ENCODE measurements at regions not wholly inside any gene's neighbourhood (a gene's known extent, or its start where the extent isn't known, plus 50 kb on each side); places are given as distances from the start of the nearest gene placed in this dataset.
"Not testable (repeated sequence)": the region's sequence is repeated elsewhere in the genome, so short reads cannot be mapped to it uniquely, and the experiment has no call there.

GRCh38 chr16:31712064-31712540 lies 161.5 kb upstream of the ZNF267 start:
- no peak for DNase-seq (ENCODE audit: low read depth)
- Histone ChIP-seq H3K36me3 (ENCODE audit: control insufficient read depth, insufficient read depth, low read length, severe bottlenecking) (peaks cover 19% of the 10 kb centered on the region), H3K27me3 (replicated peaks; ENCODE audit: control insufficient read depth, insufficient read depth, low read length) (no peaks in the 10 kb centered on the region), H3K4me3 (ENCODE audit: low read length) (no peak overlapping the region), H3K4me1 (ENCODE audit: control insufficient read depth, insufficient read depth, low read length) (peaks cover 8% of the 10 kb centered on the region), H3K9ac (ENCODE audit: low read length) (no peak overlapping the region), H3K9me3 (ENCODE audit: control insufficient read depth, low read length) (no peaks in the 10 kb centered on the region)

GRCh38 chr16:31713071-31713944 lies 160.3 kb upstream of the ZNF267 start:
- Histone ChIP-seq H3K9me3 (ENCODE audit: control insufficient read depth, low read length) (no peaks in the 10 kb centered on the region), H3K27me3 (replicated peaks; ENCODE audit: control insufficient read depth, insufficient read depth, low read length) (no peaks in the 10 kb centered on the region), H3K4me3 (ENCODE audit: low read length) (peak overlapping the region; percentile 92), H3K4me1 (ENCODE audit: control insufficient read depth, insufficient read depth, low read length) (peaks cover 8% of the 10 kb centered on the region), H3K36me3 (ENCODE audit: control insufficient read depth, insufficient read depth, low read length, severe bottlenecking) (peaks cover 11% of the 10 kb centered on the region), H3K9ac (ENCODE audit: low read length) (peak overlapping the region; percentile 97)
- peak; percentile 97 for DNase-seq (ENCODE audit: low read depth)

GRCh38 chr16:31713945-31714902 lies 159.4 kb upstream of the ZNF267 start:
- H3K4me1 ChIP-seq (ENCODE audit: control insufficient read depth, insufficient read depth, low read length) = peaks cover 8% of the 10 kb centered on the region
- peak overlapping the region; percentile 92 for H3K4me3 ChIP-seq (ENCODE audit: low read length)
- DNase-seq (ENCODE audit: low read depth) = peak; percentile 10

GRCh38 chr16:31714903-31715504 lies 158.6 kb upstream of the ZNF267 start:
- H3K27me3 ChIP-seq (replicated peaks; ENCODE audit: control insufficient read depth, insufficient read depth, low read length) = no peaks in the 10 kb centered on the region
- H3K4me3 ChIP-seq (ENCODE audit: low read length) = peak overlapping the region; percentile 92
- no peaks in the 10 kb centered on the region for H3K9me3 ChIP-seq (ENCODE audit: control insufficient read depth, low read length)
- H3K4me1 ChIP-seq (ENCODE audit: control insufficient read depth, insufficient read depth, low read length) = peaks cover 8% of the 10 kb centered on the region
- peaks cover 13% of the 10 kb centered on the region for H3K36me3 ChIP-seq (ENCODE audit: control insufficient read depth, insufficient read depth, low read length, severe bottlenecking)
- no peak for DNase-seq (ENCODE audit: low read depth)
- H3K9ac ChIP-seq (ENCODE audit: low read length) = no peak overlapping the region

More at GRCh38 chr16:31713945-31714902, 159.4 kb upstream of the ZNF267 start:
- Histone ChIP-seq H3K36me3 (ENCODE audit: control insufficient read depth, insufficient read depth, low read length, severe bottlenecking) (peaks cover 13% of the 10 kb centered on the region), H3K9me3 (ENCODE audit: control insufficient read depth, low read length) (no peaks in the 10 kb centered on the region), H3K9ac (ENCODE audit: low read length) (peak overlapping the region; percentile 97), H3K27me3 (replicated peaks; ENCODE audit: control insufficient read depth, insufficient read depth, low read length) (no peaks in the 10 kb centered on the region)

- H3K4me1 ChIP-seq (ENCODE audit: control insufficient read depth, insufficient read depth, low read length) = peaks cover 8% of the 10 kb centered on the region
- no peak for DNase-seq (ENCODE audit: low read depth)
- H3K27me3 ChIP-seq (replicated peaks; ENCODE audit: control insufficient read depth, insufficient read depth, low read length) = no peaks in the 10 kb centered on the region
- H3K9me3 ChIP-seq (ENCODE audit: control insufficient read depth, low read length) = no peaks in the 10 kb centered on the region
- peaks cover 13% of the 10 kb centered on the region for H3K36me3 ChIP-seq (ENCODE audit: control insufficient read depth, insufficient read depth, low read length, severe bottlenecking)
- no peak overlapping the region for H3K9ac ChIP-seq (ENCODE audit: low read length)
- no peak overlapping the region for H3K4me3 ChIP-seq (ENCODE audit: low read length)
Measured at GRCh38 chr16:31715915-31716314, 157.7 kb upstream of the ZNF267 start.

GRCh38 chr16:31718998-31719397 lies 154.6 kb upstream of the ZNF267 start:
- H3K27me3 ChIP-seq (replicated peaks; ENCODE audit: control insufficient read depth, insufficient read depth, low read length) = no peaks in the 10 kb centered on the region
- no peaks in the 10 kb centered on the region for H3K9me3 ChIP-seq (ENCODE audit: control insufficient read depth, low read length)
- H3K4me1 ChIP-seq (ENCODE audit: control insufficient read depth, insufficient read depth, low read length) = peaks cover 7% of the 10 kb centered on the region
- no peak for DNase-seq (ENCODE audit: low read depth)
- H3K4me3 ChIP-seq (ENCODE audit: low read length) = no peak overlapping the region
- no peak overlapping the region for H3K9ac ChIP-seq (ENCODE audit: low read length)
- H3K36me3 ChIP-seq (ENCODE audit: control insufficient read depth, insufficient read depth, low read length, severe bottlenecking) = peaks cover 30% of the 10 kb centered on the region

- H3K27me3 ChIP-seq (replicated peaks; ENCODE audit: control insufficient read depth, insufficient read depth, low read length) = no peaks in the 10 kb centered on the region
- H3K4me3 ChIP-seq (ENCODE audit: low read length) = no peak overlapping the region
- H3K4me1 ChIP-seq (ENCODE audit: control insufficient read depth, insufficient read depth, low read length) = no peaks in the 10 kb centered on the region
- no peak for DNase-seq (ENCODE audit: low read depth)
- H3K9ac ChIP-seq (ENCODE audit: low read length) = no peak overlapping the region
- peaks cover 89% of the 10 kb centered on the region for H3K36me3 ChIP-seq (ENCODE audit: control insufficient read depth, insufficient read depth, low read length, severe bottlenecking)
- peaks cover 50% of the 10 kb centered on the region for H3K9me3 ChIP-seq (ENCODE audit: control insufficient read depth, low read length)
Measured at GRCh38 chr16:31727553-31727952, 146.1 kb upstream of the ZNF267 start.

GRCh38 chr16:31734265-31734664 lies 139.3 kb upstream of the ZNF267 start:
- Histone ChIP-seq H3K9ac (ENCODE audit: low read length) (no peak overlapping the region), H3K4me3 (ENCODE audit: low read length) (no peak overlapping the region), H3K9me3 (ENCODE audit: control insufficient read depth, low read length) (peaks cover 90% of the 10 kb centered on the region), H3K27me3 (replicated peaks; ENCODE audit: control insufficient read depth, insufficient read depth, low read length) (no peaks in the 10 kb centered on the region), H3K4me1 (ENCODE audit: control insufficient read depth, insufficient read depth, low read length) (no peaks in the 10 kb centered on the region), H3K36me3 (ENCODE audit: control insufficient read depth, insufficient read depth, low read length, severe bottlenecking) (peaks cover 89% of the 10 kb centered on the region)
- no peak for DNase-seq (ENCODE audit: low read depth)

GRCh38 chr16:31745098-31745497 lies 128.5 kb upstream of the ZNF267 start:
- H3K4me3 ChIP-seq (ENCODE audit: low read length) = peak overlapping the region; percentile 64
- not testable (repeated sequence) for H3K4me1 ChIP-seq (ENCODE audit: control insufficient read depth, insufficient read depth, low read length); H3K27me3 ChIP-seq (replicated peaks; ENCODE audit: control insufficient read depth, insufficient read depth, low read length); H3K9ac ChIP-seq (ENCODE audit: low read length); DNase-seq (ENCODE audit: low read depth)
- H3K9me3 ChIP-seq (ENCODE audit: control insufficient read depth, low read length) = peaks cover 86% of the 10 kb centered on the region
- peaks cover 41% of the 10 kb centered on the region for H3K36me3 ChIP-seq (ENCODE audit: control insufficient read depth, insufficient read depth, low read length, severe bottlenecking)

GRCh38 chr16:31745900-31746299 lies 127.7 kb upstream of the ZNF267 start:
- DNase-seq (ENCODE audit: low read depth) = no peak
- Histone ChIP-seq H3K9ac (ENCODE audit: low read length) (no peak overlapping the region), H3K4me3 (ENCODE audit: low read length) (peak overlapping the region; percentile 64), H3K9me3 (ENCODE audit: control insufficient read depth, low read length) (peaks cover 86% of the 10 kb centered on the region), H3K27me3 (replicated peaks; ENCODE audit: control insufficient read depth, insufficient read depth, low read length) (no peaks in the 10 kb centered on the region), H3K4me1 (ENCODE audit: control insufficient read depth, insufficient read depth, low read length) (no peaks in the 10 kb centered on the region), H3K36me3 (ENCODE audit: control insufficient read depth, insufficient read depth, low read length, severe bottlenecking) (peaks cover 37% of the 10 kb centered on the region)

All from adipocyte (in vitro differentiated cells).